GM21737 (cell line): ENCODE measurements at regions not wholly inside any gene's neighbourhood (a gene's known extent, or its start where the extent isn't known, plus 50 kb on each side); places are given as distances from the start of the nearest gene placed in this dataset.
"Not testable (repeated sequence)": the region's sequence is repeated elsewhere in the genome, so short reads cannot be mapped to it uniquely, and the experiment has no call there.

Source experiments
- ATAC-seq: cut with Tn5 transposase; IDR thresholded peaks from one replicate; pipeline ENCODE4 v1.9.1; 2021; ENCODE audit warnings: mild to moderate bottlenecking, moderate library complexity; ENCODE audit not compliant: unreplicated experiment

- ATAC-seq = no peak
Measured at GRCh38 chr4:176622251-176622948, 170.3 kb downstream of the VEGFC start.

GRCh38 chr4:176624983-176625610 is 167.6 kb downstream of the VEGFC start:
- not testable (repeated sequence) for ATAC-seq

- no peak for ATAC-seq
Measured at GRCh38 chr4:176627916-176628315, 164.8 kb downstream of the VEGFC start.

GRCh38 chr4:176631611-176632010 is 161.1 kb downstream of the VEGFC start:
- ATAC-seq = no peak
